SJSA1 (cell line): ENCODE measurements at regions not wholly inside any gene's neighbourhood (a gene's known extent, or its start where the extent isn't known, plus 50 kb on each side); places are given as distances from the start of the nearest gene placed in this dataset.
"Not testable (repeated sequence)": the region's sequence is repeated elsewhere in the genome, so short reads cannot be mapped to it uniquely, and the experiment has no call there.

Experiments used
- DNase-seq, 2 experiments: peaks; one replicate each; pipeline ENCODE4 v3.0.0-alpha.2; 2015 to 2020; ENCODE audit warnings: low spot score in 2 of 2, low read depth in 1 of 2
- H3K27ac ChIP-seq: fragments of 250-450 bp; sonication (Bioruptor Pico); 2 replicates; pipeline ENCODE4 v1.5.1; 2020; ENCODE audit warnings: mild to moderate bottlenecking, moderate library complexity
- H3K27me3 ChIP-seq: fragments of 250-450 bp; sonication (Bioruptor Pico); replicated peaks from 2 replicates; pipeline ENCODE4 v1.5.1; 2020; ENCODE audit warnings: mild to moderate bottlenecking, moderate library complexity
- H3K36me3 ChIP-seq: fragments of 250-450 bp; sonication (Bioruptor Pico); 2 replicates; pipeline ENCODE4 v1.5.1; 2020; ENCODE audit warnings: mild to moderate bottlenecking
- H3K4me1 ChIP-seq: fragments of 250-450 bp; sonication (Bioruptor Pico); replicated peaks from 2 replicates; pipeline ENCODE4 v1.6.1; 2021; ENCODE audit warnings: mild to moderate bottlenecking
- H3K4me3 ChIP-seq: fragments of 250-450 bp; sonication (Bioruptor Pico); 2 replicates; pipeline ENCODE4 v1.5.1; 2020; ENCODE audit warnings: mild to moderate bottlenecking
- H3K9me3 ChIP-seq: fragments of 250-450 bp; sonication (Bioruptor Pico); replicated peaks from 2 replicates; pipeline ENCODE4 v1.5.1; 2020; ENCODE audit warnings: mild to moderate bottlenecking

- Histone ChIP-seq H3K4me3 (no peak overlapping the region), H3K9me3 (no peaks in the 10 kb centered on the region), H3K27me3 (no peaks in the 10 kb centered on the region), H3K27ac (no peak overlapping the region), H3K4me1 (peaks cover 28% of the 10 kb centered on the region), H3K36me3 (no peaks in the 10 kb centered on the region)
- DNase-seq: no peak
These were observed 67.7 kb upstream of the PTPN1 start for GRCh38 chr20:50442512-50442911.

GRCh38 chr20:50445354-50446151 lies 64.6 kb upstream of the PTPN1 start:
- DNase-seq: no peak
- no peaks in the 10 kb centered on the region for H3K27me3 ChIP-seq
- H3K36me3 ChIP-seq: no peaks in the 10 kb centered on the region
- peaks cover 11% of the 10 kb centered on the region for H3K4me1 ChIP-seq
- H3K27ac ChIP-seq: no peak overlapping the region
- no peak overlapping the region for H3K4me3 ChIP-seq
- no peaks in the 10 kb centered on the region for H3K9me3 ChIP-seq

GRCh38 chr20:50446351-50447101 lies 63.7 kb upstream of the PTPN1 start:
- Histone ChIP-seq H3K4me1 (peaks cover 9% of the 10 kb centered on the region), H3K9me3 (no peaks in the 10 kb centered on the region)

GRCh38 chr20:50447102-50447804 lies 62.9 kb upstream of the PTPN1 start:
- Histone ChIP-seq H3K4me1 (peaks cover 9% of the 10 kb centered on the region), H3K27me3 (no peaks in the 10 kb centered on the region), H3K27ac (no peak overlapping the region), H3K9me3 (no peaks in the 10 kb centered on the region), H3K36me3 (no peaks in the 10 kb centered on the region), H3K4me3 (no peak overlapping the region)
- no peak for DNase-seq

More at GRCh38 chr20:50446351-50447101, 63.7 kb upstream of the PTPN1 start:
- no peak for DNase-seq
- no peaks in the 10 kb centered on the region for H3K36me3 ChIP-seq
- H3K27me3 ChIP-seq: no peaks in the 10 kb centered on the region
- no peak overlapping the region for H3K27ac ChIP-seq
- H3K4me3 ChIP-seq: no peak overlapping the region

- Histone ChIP-seq H3K9me3 (no peaks in the 10 kb centered on the region), H3K27me3 (no peaks in the 10 kb centered on the region), H3K4me3 (no peak overlapping the region), H3K27ac (no peak overlapping the region), H3K36me3 (no peaks in the 10 kb centered on the region), H3K4me1 (peaks cover 9% of the 10 kb centered on the region)
- DNase-seq: no peak
These were observed 62.4 kb upstream of the PTPN1 start for GRCh38 chr20:50447817-50448216.

- not testable (repeated sequence) for H3K27me3 ChIP-seq, H3K9me3 ChIP-seq, H3K4me3 ChIP-seq, H3K27ac ChIP-seq, H3K36me3 ChIP-seq, H3K4me1 ChIP-seq
- DNase-seq: peak in 1 of 2 experiments; percentile 27
These were observed 61.4 kb upstream of the PTPN1 start for GRCh38 chr20:50448625-50449403.

- H3K4me3 ChIP-seq: no peak overlapping the region
- no peaks in the 10 kb centered on the region for H3K36me3 ChIP-seq
- DNase-seq: no peak
- no peaks in the 10 kb centered on the region for H3K9me3 ChIP-seq
- H3K27me3 ChIP-seq: no peaks in the 10 kb centered on the region
- H3K4me1 ChIP-seq: peaks cover 9% of the 10 kb centered on the region
- H3K27ac ChIP-seq: no peak overlapping the region
These were observed 60.3 kb upstream of the PTPN1 start for GRCh38 chr20:50449738-50450492.

- H3K4me1 ChIP-seq: peaks cover 9% of the 10 kb centered on the region
- no peaks in the 10 kb centered on the region for H3K27me3 ChIP-seq
- no peaks in the 10 kb centered on the region for H3K36me3 ChIP-seq
- H3K27ac ChIP-seq: no peak overlapping the region
- H3K9me3 ChIP-seq: no peaks in the 10 kb centered on the region
- H3K4me3 ChIP-seq: no peak overlapping the region
- DNase-seq: no peak
These were observed 59.7 kb upstream of the PTPN1 start for GRCh38 chr20:50450493-50450826.

GRCh38 chr20:50450881-50451752 lies 59.1 kb upstream of the PTPN1 start:
- H3K27me3 ChIP-seq: no peaks in the 10 kb centered on the region
- H3K36me3 ChIP-seq: no peaks in the 10 kb centered on the region
- H3K4me3 ChIP-seq: no peak overlapping the region
- no peak for DNase-seq
- H3K4me1 ChIP-seq: peaks cover 9% of the 10 kb centered on the region
- no peak overlapping the region for H3K27ac ChIP-seq
- H3K9me3 ChIP-seq: no peaks in the 10 kb centered on the region

GRCh38 chr20:50451792-50452425 lies 58.3 kb upstream of the PTPN1 start:
- not testable (repeated sequence) for H3K4me3 ChIP-seq, H3K27ac ChIP-seq, H3K9me3 ChIP-seq

GRCh38 chr20:50453533-50454244 lies 56.5 kb upstream of the PTPN1 start:
- Histone ChIP-seq H3K27ac (no peak overlapping the region), H3K27me3 (no peaks in the 10 kb centered on the region), H3K4me3 (no peak overlapping the region), H3K36me3 (no peaks in the 10 kb centered on the region), H3K9me3 (no peaks in the 10 kb centered on the region), H3K4me1 (peaks cover 9% of the 10 kb centered on the region)
- no peak for DNase-seq

More at GRCh38 chr20:50451792-50452425, 58.3 kb upstream of the PTPN1 start:
- H3K27me3 ChIP-seq, H3K4me1 ChIP-seq, H3K36me3 ChIP-seq, DNase-seq: not testable (repeated sequence)
